AML-193 (cell line): ENCODE measurements at regions not wholly inside any gene's neighbourhood (a gene's known extent, or its start where the extent isn't known, plus 50 kb on each side); places are given as distances from the start of the nearest gene placed in this dataset.

Experiments used
- DNase-seq, 2 experiments: peaks; one replicate each; lab custom pipeline; 2025; lab: John Stamatoyannopoulos, UW

GRCh38 chr6:93550551-93551276, 131.4 kb upstream of the EPHA7 start:
- DNase-seq, result no peak

GRCh38 chr6:93549868-93550267, 130.5 kb upstream of the EPHA7 start:
- DNase-seq, result no peak

- DNase-seq, result no peak
Measured at GRCh38 chr6:93524671-93525451, 105.5 kb upstream of the EPHA7 start.

- DNase-seq, result no peak
Measured at GRCh38 chr6:93523365-93523764, 104.0 kb upstream of the EPHA7 start.

GRCh38 chr6:93516441-93516840, 97.1 kb upstream of the EPHA7 start:
- no peak for DNase-seq

GRCh38 chr6:93515736-93516135, 96.4 kb upstream of the EPHA7 start:
- no peak for DNase-seq

- DNase-seq, result no peak
Measured at GRCh38 chr6:93498713-93499112, 79.4 kb upstream of the EPHA7 start.

GRCh38 chr6:93496548-93496947, 77.2 kb upstream of the EPHA7 start:
- DNase-seq, result no peak

GRCh38 chr6:93494057-93494456, 74.7 kb upstream of the EPHA7 start:
- no peak for DNase-seq

GRCh38 chr6:93474733-93475179, 55.4 kb upstream of the EPHA7 start:
- DNase-seq, result no peak

- no peak for DNase-seq
Measured at GRCh38 chr6:93471281-93471680, 51.9 kb upstream of the EPHA7 start.
